Prostate gland (tissue), 2 donors: ENCODE measurements at regions not wholly inside any gene's neighbourhood (a gene's known extent, or its start where the extent isn't known, plus 50 kb on each side); places are given as distances from the start of the nearest gene placed in this dataset.

Experiments
- CTCF ChIP-seq, 4 experiments: fragments of 200-600 bp in 2 of 4; fragments of 450-650 bp in 2 of 4; sonication (generic) in 2 of 4; IDR thresholded peaks; 1 replicate in 3 of 4; 2 replicates in 1 of 4; pipeline ENCODE4 v1.5.1; 2016 to 2019; ENCODE audit warnings: antibody characterized with exemption in 4 of 4, mild to moderate bottlenecking in 2 of 4, moderate library complexity in 2 of 4
- POLR2A ChIP-seq: fragments of 450-650 bp; IDR thresholded peaks from one replicate; pipeline ENCODE4 v1.6.1; 2016; ENCODE audit warnings: antibody characterized with exemption, mild to moderate bottlenecking

DNA sequence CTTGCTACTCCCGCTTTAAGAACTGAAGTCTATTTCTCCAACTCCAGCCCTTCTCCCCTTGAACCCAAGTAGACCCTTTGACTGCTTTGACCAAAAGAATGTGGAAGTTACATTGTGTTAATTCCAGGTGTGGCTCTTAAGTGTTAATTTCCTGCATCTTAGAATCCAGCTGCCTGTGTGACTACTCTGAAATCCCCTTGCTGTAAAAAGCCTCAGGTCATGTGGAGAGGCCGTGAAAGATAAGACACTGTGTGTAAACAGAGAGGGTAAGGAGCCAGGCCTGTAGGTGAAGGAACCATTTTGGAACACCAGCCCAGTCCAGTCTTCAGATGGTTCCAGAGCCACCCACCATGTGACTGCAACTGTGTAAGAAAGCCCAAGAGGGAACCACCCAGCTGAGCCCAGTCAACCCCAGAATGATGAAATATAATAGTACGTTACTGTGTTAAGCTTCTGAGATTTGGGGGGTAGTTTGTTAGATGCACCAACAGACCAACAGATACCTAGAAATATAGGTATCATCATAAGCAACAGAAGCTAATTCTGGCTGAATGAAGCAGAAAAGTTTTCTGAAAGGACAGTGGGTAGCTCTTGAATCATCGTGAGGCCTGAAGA is 59.4 kb upstream of the CCDC112 start:
- TF ChIP-seq CTCF (IDR thresholded peaks at IDR 0.05) = no peak
- TF ChIP-seq POLR2A = no peak
